HCT116 (cell line): ENCODE measurements at regions not wholly inside any gene's neighbourhood (a gene's known extent, or its start where the extent isn't known, plus 50 kb on each side); places are given as distances from the start of the nearest gene placed in this dataset.

Experiments used
- ATAC-seq: fragments of 200-7000 bp; cut with Tn5 transposase; 2 replicates; pipeline ENCODE4 v1.9.1; 2020; ENCODE audit warnings: mild to moderate bottlenecking, moderate library complexity
- BruUV-seq: library from RNA; stranded (reverse); fragments of 400-500 nt; replicated peaks from 2 replicates; lab custom pipeline; 2021; lab: Mats Ljungman, UMichigan
- CTCF ChIA-PET: fragments of 300-600 bp; sonication (Branson Sonifier 250); formaldehyde crosslinking; loops from one replicate; lab custom pipeline; 2021; ENCODE audit warnings: antibody characterized with exemption; lab: Charles Lee
- POLR2A ChIA-PET: fragments of 300-600, 350-600 bp; sonication (Branson Sonifier 250); formaldehyde crosslinking; loops from one replicate; lab custom pipeline; 2021; ENCODE audit warnings: antibody characterized with exemption; lab: Charles Lee
- RAD21 ChIA-PET, 2 experiments: fragments of 300-600 bp; sonication (Branson Sonifier 250); formaldehyde crosslinking; loops; one replicate each; lab custom pipeline; 2023; ENCODE audit warnings: low total read pairs in 2 of 2; ENCODE audit not compliant: uncharacterized antibody in 2 of 2, unreplicated experiment in 2 of 2, low non-redundant PET in 1 of 2; lab: Charles Lee
- DNase-seq: peaks from one replicate; pipeline ENCODE4 v3.0.0-alpha.2; 2010; ENCODE audit warnings: low read depth, low spot score
- H2AFZ ChIP-seq: fragments of 200-600 bp; shearing (Covaris generic), sonication (generic); 2 replicates; pipeline ENCODE4 v1.6.1; 2017; ENCODE audit warnings: low read depth, mixed run types, mixed read lengths, antibody characterized with exemption, low read length; ENCODE audit not compliant: poor library complexity, severe bottlenecking
- H3K27ac ChIP-seq: 2 replicates; pipeline ENCODE4 v1.5.1; 2012; ENCODE audit warnings: low read depth, low read length
- H3K27me3 ChIP-seq: fragments of 200-600 bp; sonication (generic); 2 replicates; pipeline ENCODE4 v1.6.1; 2016; ENCODE audit warnings: mixed run types, low read length, mixed read lengths; ENCODE audit not compliant: insufficient read depth
- H3K36me3 ChIP-seq, 2 experiments: fragments of 200-500 bp in 1 of 2; fragments of 200-600 bp in 1 of 2; sonication (Bioruptor generic) in 1 of 2; sonication (generic) in 1 of 2; 2 replicates each; pipeline versions ENCODE4 v1.5.1 to v1.6.1; 2014 to 2016; ENCODE audit warnings: low read length in 2 of 2, inconsistent platforms in 1 of 2, mixed read lengths in 1 of 2, mixed run types in 1 of 2; ENCODE audit not compliant: insufficient read depth in 2 of 2, control insufficient read depth in 1 of 2
- H3K4me1 ChIP-seq, 2 experiments: fragments of 200-600 bp in 1 of 2; sonication (generic) in 1 of 2; 2 replicates each; pipeline versions ENCODE4 v1.5.1 to v1.6.1; 2012 to 2017; ENCODE audit warnings: low read length in 2 of 2, inconsistent platforms in 1 of 2, mild to moderate bottlenecking in 1 of 2, mixed read lengths in 1 of 2, mixed run types in 1 of 2, moderate library complexity in 1 of 2; ENCODE audit not compliant: insufficient read depth in 2 of 2, control insufficient read depth in 1 of 2
- H3K4me2 ChIP-seq: fragments of 200-600 bp; sonication (generic); 2 replicates; pipeline ENCODE4 v1.6.1; 2017; ENCODE audit warnings: mixed run types, low read length, mixed read lengths
- H3K4me3 ChIP-seq, 2 experiments: fragments of 200-600 bp in 1 of 2; sonication (generic) in 1 of 2; replicated peaks in 1 of 2; 2 replicates each; pipeline ENCODE4 v1.5.1; 2011 to 2016; ENCODE audit warnings: low read length in 2 of 2, control low read depth in 1 of 2, low read depth in 1 of 2, mild to moderate bottlenecking in 1 of 2, mixed read lengths in 1 of 2, mixed run types in 1 of 2
- H3K79me2 ChIP-seq: fragments of 200-600 bp; sonication (generic); 2 replicates; pipeline ENCODE4 v1.6.1; 2017; ENCODE audit warnings: mild to moderate bottlenecking, mixed run types, low read length, moderate library complexity, mixed read lengths; ENCODE audit not compliant: insufficient read depth
- H3K9ac ChIP-seq: fragments of 200-600 bp; sonication (generic); 2 replicates; pipeline ENCODE4 v1.6.1; 2016; ENCODE audit warnings: low read length, mixed read lengths
- H3K9me2 ChIP-seq: fragments of 200-600 bp; sonication (generic), shearing (Covaris generic); 2 replicates; pipeline ENCODE4 v1.6.1; 2017; ENCODE audit warnings: mixed run types, mild to moderate bottlenecking, moderate library complexity; ENCODE audit not compliant: insufficient read depth
- H3K9me3 ChIP-seq, 2 experiments: fragments of 200-500 bp in 1 of 2; fragments of 200-600 bp in 1 of 2; sonication (Bioruptor generic) in 1 of 2; sonication (generic) in 1 of 2; 2 replicates each; pipeline ENCODE4 v1.6.1; 2014 to 2017; ENCODE audit warnings: low read length in 2 of 2, mixed read lengths in 2 of 2, inconsistent platforms in 1 of 2, low read depth in 1 of 2, mild to moderate bottlenecking in 1 of 2, mixed run types in 1 of 2, moderate library complexity in 1 of 2; ENCODE audit not compliant: control insufficient read depth in 1 of 2, insufficient read depth in 1 of 2
- H4K20me1 ChIP-seq: fragments of 200-600 bp; sonication (generic), shearing (Covaris generic); 2 replicates; pipeline ENCODE4 v1.6.1; 2017; ENCODE audit warnings: mixed run types, mild to moderate bottlenecking, moderate library complexity; ENCODE audit not compliant: insufficient read depth
- CEBPB ChIP-seq: IDR thresholded peaks from 2 replicates; pipeline ENCODE4 v1.6.1; 2012; ENCODE audit warnings: low read depth
- FOSL1 ChIP-seq: IDR thresholded peaks from 2 replicates; pipeline ENCODE4 v1.6.1; 2012; ENCODE audit warnings: low read depth
- POLR2AphosphoS5 ChIP-seq: IDR thresholded peaks from 2 replicates; pipeline ENCODE4 v1.6.1; 2011; ENCODE audit warnings: mild to moderate bottlenecking, low read depth, low read length, moderate library complexity
- YY1 ChIP-seq: IDR thresholded peaks from 2 replicates; pipeline ENCODE4 v1.6.1; 2011; ENCODE audit warnings: low read length, low read depth, moderate library complexity, mild to moderate bottlenecking; ENCODE audit not compliant: insufficient replicate concordance; ENCODE audit errors: extremely low read depth
- ZFX ChIP-seq: fragments of 450-650 bp; IDR thresholded peaks from 2 replicates; pipeline ENCODE4 v1.6.1; 2017
- intact Hi-C: fragments of 100-400 bp; cut with micrococcal nuclease; formaldehyde crosslinking; loops from 2 replicates; pipeline ENCODE4 v1.10.0; 2022
- TF ChIP-seq, protein P1 (sequence below): IDR thresholded peaks from 2 replicates; pipeline ENCODE4 v1.6.1; 2011; ENCODE audit warnings: mild to moderate bottlenecking, low read length, moderate library complexity; ENCODE audit not compliant: insufficient replicate concordance; ENCODE audit errors: extremely low read depth
- TF ChIP-seq, protein P2 (sequence below): IDR thresholded peaks from 2 replicates; pipeline ENCODE4 v1.6.1; 2012; ENCODE audit warnings: low read depth

DNA sequence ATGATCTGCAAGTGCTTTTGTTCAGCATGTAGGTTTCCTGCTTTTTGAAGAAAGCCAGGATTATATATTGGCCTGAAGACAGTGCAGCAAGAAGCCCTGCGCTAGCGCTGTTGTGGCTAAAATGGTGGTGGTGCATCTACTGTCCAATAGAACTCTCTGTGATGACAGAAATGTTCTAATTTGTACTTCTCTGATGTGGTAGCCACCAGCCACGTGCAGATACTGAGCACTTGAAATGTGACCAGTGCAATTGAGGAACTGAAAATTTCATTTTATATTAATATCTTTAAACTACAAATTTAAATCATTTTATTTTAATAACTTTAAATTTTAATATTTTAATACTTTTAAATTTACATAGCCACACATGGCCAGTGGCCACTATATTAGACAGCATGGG lies 73.0 kb upstream of the PAX6 start:
- no TSS peak for BruUV-seq
- H3K79me2 ChIP-seq: no peaks in the 10 kb centered on the region
- no peak for DNase-seq
- H3K9me2 ChIP-seq: no peaks in the 10 kb centered on the region
- ATAC-seq: no peak
- H3K27ac ChIP-seq: no peak overlapping the region
- H3K9ac ChIP-seq: no peak overlapping the region
- no peak overlapping the region for H3K4me3 ChIP-seq
- no peaks in the 10 kb centered on the region for H4K20me1 ChIP-seq
- ChIA-PET POLR2A (no interaction called here), CTCF (no interaction called here)
- no peak overlapping the region for H2AFZ ChIP-seq
- intact Hi-C loops: no loop called here
- TF ChIP-seq, protein P1, sequence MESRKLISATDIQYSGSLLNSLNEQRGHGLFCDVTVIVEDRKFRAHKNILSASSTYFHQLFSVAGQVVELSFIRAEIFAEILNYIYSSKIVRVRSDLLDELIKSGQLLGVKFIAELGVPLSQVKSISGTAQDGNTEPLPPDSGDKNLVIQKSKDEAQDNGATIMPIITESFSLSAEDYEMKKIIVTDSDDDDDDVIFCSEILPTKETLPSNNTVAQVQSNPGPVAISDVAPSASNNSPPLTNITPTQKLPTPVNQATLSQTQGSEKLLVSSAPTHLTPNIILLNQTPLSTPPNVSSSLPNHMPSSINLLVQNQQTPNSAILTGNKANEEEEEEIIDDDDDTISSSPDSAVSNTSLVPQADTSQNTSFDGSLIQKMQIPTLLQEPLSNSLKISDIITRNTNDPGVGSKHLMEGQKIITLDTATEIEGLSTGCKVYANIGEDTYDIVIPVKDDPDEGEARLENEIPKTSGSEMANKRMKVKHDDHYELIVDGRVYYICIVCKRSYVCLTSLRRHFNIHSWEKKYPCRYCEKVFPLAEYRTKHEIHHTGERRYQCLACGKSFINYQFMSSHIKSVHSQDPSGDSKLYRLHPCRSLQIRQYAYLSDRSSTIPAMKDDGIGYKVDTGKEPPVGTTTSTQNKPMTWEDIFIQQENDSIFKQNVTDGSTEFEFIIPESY: no peak
- TF ChIP-seq YY1: no peak
- no peak for TF ChIP-seq CEBPB
- TF ChIP-seq FOSL1: no peak
- no peak for TF ChIP-seq ZFX
- TF ChIP-seq, protein P2, sequence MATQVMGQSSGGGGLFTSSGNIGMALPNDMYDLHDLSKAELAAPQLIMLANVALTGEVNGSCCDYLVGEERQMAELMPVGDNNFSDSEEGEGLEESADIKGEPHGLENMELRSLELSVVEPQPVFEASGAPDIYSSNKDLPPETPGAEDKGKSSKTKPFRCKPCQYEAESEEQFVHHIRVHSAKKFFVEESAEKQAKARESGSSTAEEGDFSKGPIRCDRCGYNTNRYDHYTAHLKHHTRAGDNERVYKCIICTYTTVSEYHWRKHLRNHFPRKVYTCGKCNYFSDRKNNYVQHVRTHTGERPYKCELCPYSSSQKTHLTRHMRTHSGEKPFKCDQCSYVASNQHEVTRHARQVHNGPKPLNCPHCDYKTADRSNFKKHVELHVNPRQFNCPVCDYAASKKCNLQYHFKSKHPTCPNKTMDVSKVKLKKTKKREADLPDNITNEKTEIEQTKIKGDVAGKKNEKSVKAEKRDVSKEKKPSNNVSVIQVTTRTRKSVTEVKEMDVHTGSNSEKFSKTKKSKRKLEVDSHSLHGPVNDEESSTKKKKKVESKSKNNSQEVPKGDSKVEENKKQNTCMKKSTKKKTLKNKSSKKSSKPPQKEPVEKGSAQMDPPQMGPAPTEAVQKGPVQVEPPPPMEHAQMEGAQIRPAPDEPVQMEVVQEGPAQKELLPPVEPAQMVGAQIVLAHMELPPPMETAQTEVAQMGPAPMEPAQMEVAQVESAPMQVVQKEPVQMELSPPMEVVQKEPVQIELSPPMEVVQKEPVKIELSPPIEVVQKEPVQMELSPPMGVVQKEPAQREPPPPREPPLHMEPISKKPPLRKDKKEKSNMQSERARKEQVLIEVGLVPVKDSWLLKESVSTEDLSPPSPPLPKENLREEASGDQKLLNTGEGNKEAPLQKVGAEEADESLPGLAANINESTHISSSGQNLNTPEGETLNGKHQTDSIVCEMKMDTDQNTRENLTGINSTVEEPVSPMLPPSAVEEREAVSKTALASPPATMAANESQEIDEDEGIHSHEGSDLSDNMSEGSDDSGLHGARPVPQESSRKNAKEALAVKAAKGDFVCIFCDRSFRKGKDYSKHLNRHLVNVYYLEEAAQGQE: no peak
- no peak for TF ChIP-seq POLR2AphosphoS5
- TF ChIP-seq, all 23 proteins: peak for 0
- Histone ChIP-seq H3K9me3 (no peaks in the 10 kb centered on the region), H3K4me2 (no peak overlapping the region), H3K4me1 (no peaks in the 10 kb centered on the region), H3K27me3 (peaks cover 14% of the 10 kb centered on the region; the same call in 1 of the 2 replicates), H3K36me3 (no peaks in the 10 kb centered on the region)
- RAD21 ChIA-PET: no interaction called here
